ENCODE measurements at regions not wholly inside any gene's neighbourhood (a gene's known extent, or its start where the extent isn't known, plus 50 kb on each side); places are given as distances from the start of the nearest gene placed in this dataset.
"Not testable (repeated sequence)": the region's sequence is repeated elsewhere in the genome, so short reads cannot be mapped to it uniquely, and the experiment has no call there.

GRCh38 chr10:117622471-117623184, 80.1 kb downstream of the EMX2 start:
- Mint-ChIP-seq H3K4me1 (ENCODE audit: low read depth) (no peaks in the 10 kb centered on the region), H3K27ac (no peak overlapping the region), H3K9me3 (no peaks in the 10 kb centered on the region), H3K4me3 (no peak overlapping the region), H3K27me3 (peaks cover 37% of the 10 kb centered on the region), H3K36me3 (ENCODE audit: low read depth) (no peaks in the 10 kb centered on the region)
- no peak for DNase-seq

GRCh38 chr10:117626228-117626627, 83.7 kb downstream of the EMX2 start:
- Mint-ChIP-seq H3K4me3 (no peak overlapping the region), H3K4me1 (ENCODE audit: low read depth) (no peaks in the 10 kb centered on the region), H3K36me3 (ENCODE audit: low read depth) (no peaks in the 10 kb centered on the region), H3K27me3 (peaks cover 11% of the 10 kb centered on the region), H3K27ac (no peak overlapping the region), H3K9me3 (no peaks in the 10 kb centered on the region)
- no peak for DNase-seq

GRCh38 chr10:117627561-117627960, 85.0 kb downstream of the EMX2 start:
- Mint-ChIP-seq H3K4me3 (no peak overlapping the region), H3K4me1 (ENCODE audit: low read depth) (no peaks in the 10 kb centered on the region)
- DNase-seq, result no peak

GRCh38 chr10:117629717-117630116, 87.2 kb downstream of the EMX2 start:
- H3K9me3 Mint-ChIP-seq; DNase-seq; H3K27ac Mint-ChIP-seq; H3K36me3 Mint-ChIP-seq (ENCODE audit: low read depth); H3K4me3 Mint-ChIP-seq; H3K4me1 Mint-ChIP-seq (ENCODE audit: low read depth): not testable (repeated sequence)
- H3K27me3 Mint-ChIP-seq, result peaks cover 13% of the 10 kb centered on the region

More at GRCh38 chr10:117627561-117627960, 85.0 kb downstream of the EMX2 start:
- Mint-ChIP-seq H3K36me3 (ENCODE audit: low read depth) (no peaks in the 10 kb centered on the region), H3K27me3 (peaks cover 8% of the 10 kb centered on the region), H3K9me3 (no peaks in the 10 kb centered on the region), H3K27ac (no peak overlapping the region)

GRCh38 chr10:117631276-117632145, 89.0 kb downstream of the EMX2 start:
- Mint-ChIP-seq H3K9me3 (no peaks in the 10 kb centered on the region), H3K27me3 (peaks cover 17% of the 10 kb centered on the region), H3K4me3 (no peak overlapping the region), H3K27ac (no peak overlapping the region), H3K4me1 (ENCODE audit: low read depth) (no peaks in the 10 kb centered on the region), H3K36me3 (ENCODE audit: low read depth) (no peaks in the 10 kb centered on the region)
- DNase-seq, result no peak

GRCh38 chr10:117632406-117632805, 89.9 kb downstream of the EMX2 start:
- H3K4me1 Mint-ChIP-seq (ENCODE audit: low read depth), result no peaks in the 10 kb centered on the region
- peaks cover 18% of the 10 kb centered on the region for H3K27me3 Mint-ChIP-seq
- H3K36me3 Mint-ChIP-seq (ENCODE audit: low read depth), result no peaks in the 10 kb centered on the region
- no peak overlapping the region for H3K4me3 Mint-ChIP-seq
- no peaks in the 10 kb centered on the region for H3K9me3 Mint-ChIP-seq
- H3K27ac Mint-ChIP-seq, result no peak overlapping the region
- DNase-seq, result no peak

GRCh38 chr10:117635826-117636225, 93.3 kb downstream of the EMX2 start:
- no peaks in the 10 kb centered on the region for H3K36me3 Mint-ChIP-seq (ENCODE audit: low read depth)
- H3K4me1 Mint-ChIP-seq (ENCODE audit: low read depth), result no peaks in the 10 kb centered on the region
- H3K9me3 Mint-ChIP-seq, result no peaks in the 10 kb centered on the region
- DNase-seq, result no peak
- peaks cover 31% of the 10 kb centered on the region for H3K27me3 Mint-ChIP-seq
- H3K27ac Mint-ChIP-seq, result no peak overlapping the region
- H3K4me3 Mint-ChIP-seq, result no peak overlapping the region

- Mint-ChIP-seq H3K4me3 (no peak overlapping the region), H3K27me3 (peaks cover 37% of the 10 kb centered on the region), H3K4me1 (ENCODE audit: low read depth) (no peaks in the 10 kb centered on the region), H3K27ac (no peak overlapping the region), H3K9me3 (no peaks in the 10 kb centered on the region), H3K36me3 (ENCODE audit: low read depth) (no peaks in the 10 kb centered on the region)
- no peak for DNase-seq
Measured at GRCh38 chr10:117638200-117638599, 95.7 kb downstream of the EMX2 start.

- no peak overlapping the region for H3K27ac Mint-ChIP-seq
- no peak for DNase-seq
- peaks cover 36% of the 10 kb centered on the region for H3K27me3 Mint-ChIP-seq
- no peaks in the 10 kb centered on the region for H3K36me3 Mint-ChIP-seq (ENCODE audit: low read depth)
- no peaks in the 10 kb centered on the region for H3K4me1 Mint-ChIP-seq (ENCODE audit: low read depth)
- H3K4me3 Mint-ChIP-seq, result no peak overlapping the region
- no peaks in the 10 kb centered on the region for H3K9me3 Mint-ChIP-seq
Measured at GRCh38 chr10:117638664-117639200, 96.2 kb downstream of the EMX2 start.

GRCh38 chr10:117640406-117640805, 97.9 kb downstream of the EMX2 start:
- H3K27me3 Mint-ChIP-seq, result peaks cover 39% of the 10 kb centered on the region
- no peak overlapping the region for H3K4me3 Mint-ChIP-seq
- no peaks in the 10 kb centered on the region for H3K4me1 Mint-ChIP-seq (ENCODE audit: low read depth)
- H3K9me3 Mint-ChIP-seq, result no peaks in the 10 kb centered on the region
- no peaks in the 10 kb centered on the region for H3K36me3 Mint-ChIP-seq (ENCODE audit: low read depth)
- H3K27ac Mint-ChIP-seq, result no peak overlapping the region
- no peak for DNase-seq

GRCh38 chr10:117646718-117647117, 104.2 kb downstream of the EMX2 start:
- Mint-ChIP-seq H3K36me3 (ENCODE audit: low read depth) (no peaks in the 10 kb centered on the region), H3K27me3 (peaks cover 42% of the 10 kb centered on the region), H3K27ac (no peak overlapping the region), H3K4me3 (no peak overlapping the region), H3K4me1 (ENCODE audit: low read depth) (no peaks in the 10 kb centered on the region), H3K9me3 (peaks cover 9% of the 10 kb centered on the region)
- no peak for DNase-seq

- Mint-ChIP-seq H3K4me1 (ENCODE audit: low read depth) (peaks cover 2% of the 10 kb centered on the region), H3K36me3 (ENCODE audit: low read depth) (no peaks in the 10 kb centered on the region), H3K9me3 (peaks cover 9% of the 10 kb centered on the region), H3K4me3 (no peak overlapping the region), H3K27ac (no peak overlapping the region), H3K27me3 (peaks cover 39% of the 10 kb centered on the region)
- DNase-seq, result no peak
Measured at GRCh38 chr10:117647306-117647705, 104.8 kb downstream of the EMX2 start.

GRCh38 chr10:117651121-117651520, 108.6 kb downstream of the EMX2 start:
- Mint-ChIP-seq H3K4me1 (ENCODE audit: low read depth) (peaks cover 16% of the 10 kb centered on the region), H3K9me3 (peaks cover 21% of the 10 kb centered on the region), H3K27ac (no peak overlapping the region)

GRCh38 chr10:117652228-117653169, 110.0 kb downstream of the EMX2 start:
- Mint-ChIP-seq H3K36me3 (ENCODE audit: low read depth) (no peaks in the 10 kb centered on the region), H3K4me1 (ENCODE audit: low read depth) (peaks cover 27% of the 10 kb centered on the region), H3K27ac (peak overlapping the region; percentile 48), H3K9me3 (peaks cover 24% of the 10 kb centered on the region), H3K27me3 (peaks cover 21% of the 10 kb centered on the region), H3K4me3 (no peak overlapping the region)
- no peak for DNase-seq

More at GRCh38 chr10:117651121-117651520, 108.6 kb downstream of the EMX2 start:
- Mint-ChIP-seq H3K4me3 (no peak overlapping the region), H3K27me3 (peaks cover 25% of the 10 kb centered on the region), H3K36me3 (ENCODE audit: low read depth) (no peaks in the 10 kb centered on the region)
- no peak for DNase-seq

All from activated T-cell treated with anti-CD3 and anti-CD28 coated beads, Interleukin-2, amount 50 U/mL, for 24 hours (primary cell).